ENCODE measurements at regions not wholly inside any gene's neighbourhood (a gene's known extent, or its start where the extent isn't known, plus 50 kb on each side); places are given as distances from the start of the nearest gene placed in this dataset.

DNA sequence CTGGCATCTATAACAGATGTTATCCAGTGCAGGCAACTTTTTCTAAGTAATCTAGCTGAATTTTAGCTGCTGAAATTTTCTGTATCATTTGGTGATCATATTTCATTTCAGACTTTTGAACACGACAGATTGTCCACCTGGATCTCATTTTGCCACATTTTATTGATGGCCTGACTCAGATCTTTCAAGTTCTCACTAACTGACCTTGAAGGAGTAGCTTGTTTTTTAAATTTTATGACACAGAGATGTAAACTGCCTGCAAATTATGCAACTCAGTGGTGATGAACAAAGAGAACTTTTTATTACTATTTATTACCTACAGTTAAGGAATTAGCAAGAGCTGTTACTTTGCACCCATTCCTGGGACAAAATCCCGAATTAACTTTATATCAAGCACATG, 366.4 kb downstream of the PAX1 start:
- no peak overlapping the region for H3K27ac ChIP-seq (ENCODE audit: control insufficient read depth, insufficient read depth, low read length)
- H4K20me1 ChIP-seq (ENCODE audit: control insufficient read depth, extremely low read depth, insufficient read depth, low read length): no peaks in the 10 kb centered on the region
- H3K9ac ChIP-seq (ENCODE audit: control insufficient read depth, extremely low read depth, insufficient read depth, low read length): no peak overlapping the region
- no peaks in the 10 kb centered on the region for H3K27me3 ChIP-seq (ENCODE audit: control insufficient read depth, extremely low read depth, insufficient read depth, low read length)
- H3K4me3 ChIP-seq (ENCODE audit: control insufficient read depth in 2 of 3, extremely low read depth in 1 of 3, insufficient read depth in 2 of 3, low read depth in 1 of 3, low read length in 3 of 3): no peak overlapping the region
- no peaks in the 10 kb centered on the region for H3K4me1 ChIP-seq (ENCODE audit: control insufficient read depth, extremely low read depth, insufficient read depth, low read length)
- no peak overlapping the region for H3K4me2 ChIP-seq (ENCODE audit: control insufficient read depth, extremely low read depth, insufficient read depth, low read depth, low read length)
- FAIRE-seq (no peak), DNase-seq (ENCODE audit: low read depth, low spot score) (no peak)
- no peaks in the 10 kb centered on the region for H3K9me3 ChIP-seq (ENCODE audit: control insufficient read depth, low read depth, low read length)
- dilution Hi-C loops (cut with MboI; ENCODE audit: extremely low pct_ligation_motif_present, low sequenced_read_pairs): no loop called here
- no peaks in the 10 kb centered on the region for H3K79me2 ChIP-seq (ENCODE audit: control insufficient read depth, insufficient read depth, low read length)
- no peaks in the 10 kb centered on the region for H3K36me3 ChIP-seq (ENCODE audit: control insufficient read depth in 2 of 2, extremely low read depth in 1 of 2, insufficient read depth in 2 of 2, low read length in 2 of 2)
- TF ChIP-seq EZH2 (IDR thresholded peaks at IDR 0.05; ENCODE audit: low read length): no peak
- TF ChIP-seq, protein P1, sequence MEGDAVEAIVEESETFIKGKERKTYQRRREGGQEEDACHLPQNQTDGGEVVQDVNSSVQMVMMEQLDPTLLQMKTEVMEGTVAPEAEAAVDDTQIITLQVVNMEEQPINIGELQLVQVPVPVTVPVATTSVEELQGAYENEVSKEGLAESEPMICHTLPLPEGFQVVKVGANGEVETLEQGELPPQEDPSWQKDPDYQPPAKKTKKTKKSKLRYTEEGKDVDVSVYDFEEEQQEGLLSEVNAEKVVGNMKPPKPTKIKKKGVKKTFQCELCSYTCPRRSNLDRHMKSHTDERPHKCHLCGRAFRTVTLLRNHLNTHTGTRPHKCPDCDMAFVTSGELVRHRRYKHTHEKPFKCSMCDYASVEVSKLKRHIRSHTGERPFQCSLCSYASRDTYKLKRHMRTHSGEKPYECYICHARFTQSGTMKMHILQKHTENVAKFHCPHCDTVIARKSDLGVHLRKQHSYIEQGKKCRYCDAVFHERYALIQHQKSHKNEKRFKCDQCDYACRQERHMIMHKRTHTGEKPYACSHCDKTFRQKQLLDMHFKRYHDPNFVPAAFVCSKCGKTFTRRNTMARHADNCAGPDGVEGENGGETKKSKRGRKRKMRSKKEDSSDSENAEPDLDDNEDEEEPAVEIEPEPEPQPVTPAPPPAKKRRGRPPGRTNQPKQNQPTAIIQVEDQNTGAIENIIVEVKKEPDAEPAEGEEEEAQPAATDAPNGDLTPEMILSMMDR (optimal IDR thresholded peaks at IDR 0.05 in 1 of 3, IDR thresholded peaks at IDR 0.05 in 1 of 3, conservative IDR thresholded peaks at IDR 0.05 in 1 of 3; ENCODE audit: extremely low read depth in 1 of 3, insufficient read depth in 2 of 3, low read length in 3 of 3): no peak
- no peaks in the 10 kb centered on the region for H3K9me1 ChIP-seq (ENCODE audit: control insufficient read depth, extremely low read depth, insufficient read depth, low read length)
- no peak overlapping the region for H2AFZ ChIP-seq (ENCODE audit: control insufficient read depth, low read length)

DNA sequence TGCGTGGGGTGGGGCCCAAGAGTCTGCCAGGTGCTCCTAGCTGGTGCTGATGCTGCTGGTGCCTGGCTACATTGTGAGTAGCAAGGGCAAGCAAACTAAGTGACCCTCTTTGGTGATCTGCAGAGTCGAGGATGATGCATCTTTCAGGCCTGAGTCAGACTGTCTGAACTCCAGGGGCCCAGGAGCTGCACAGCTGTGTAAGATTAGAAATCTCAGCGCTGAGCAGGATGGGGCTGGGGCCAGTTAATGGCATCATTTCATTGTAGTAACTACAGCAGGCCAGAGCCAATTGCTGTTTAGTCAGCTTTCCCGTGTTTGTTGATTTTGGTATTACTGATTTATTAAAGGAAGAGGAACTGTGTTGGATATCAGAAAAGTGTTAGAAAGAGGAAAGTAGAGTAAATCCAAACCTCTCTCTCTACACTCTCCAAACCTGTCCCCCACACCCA, 365.2 kb downstream of the PAX1 start:
- Histone ChIP-seq H3K4me2 (ENCODE audit: control insufficient read depth, extremely low read depth, insufficient read depth, low read depth, low read length) (no peak overlapping the region), H4K20me1 (ENCODE audit: control insufficient read depth, extremely low read depth, insufficient read depth, low read length) (no peaks in the 10 kb centered on the region), H3K9me1 (ENCODE audit: control insufficient read depth, extremely low read depth, insufficient read depth, low read length) (no peaks in the 10 kb centered on the region), H3K27me3 (ENCODE audit: control insufficient read depth, extremely low read depth, insufficient read depth, low read length) (no peaks in the 10 kb centered on the region), H2AFZ (ENCODE audit: control insufficient read depth, low read length) (no peak overlapping the region), H3K36me3 (ENCODE audit: control insufficient read depth in 2 of 2, extremely low read depth in 1 of 2, insufficient read depth in 2 of 2, low read length in 2 of 2) (no peaks in the 10 kb centered on the region), H3K9me3 (ENCODE audit: control insufficient read depth, low read depth, low read length) (no peaks in the 10 kb centered on the region), H3K79me2 (ENCODE audit: control insufficient read depth, insufficient read depth, low read length) (no peaks in the 10 kb centered on the region), H3K4me1 (ENCODE audit: control insufficient read depth, extremely low read depth, insufficient read depth, low read length) (no peaks in the 10 kb centered on the region), H3K9ac (ENCODE audit: control insufficient read depth, extremely low read depth, insufficient read depth, low read length) (no peak overlapping the region), H3K4me3 (ENCODE audit: control insufficient read depth in 2 of 3, extremely low read depth in 1 of 3, insufficient read depth in 2 of 3, low read depth in 1 of 3, low read length in 3 of 3) (no peak overlapping the region), H3K27ac (ENCODE audit: control insufficient read depth, insufficient read depth, low read length) (no peak overlapping the region)
- dilution Hi-C loops (cut with MboI; ENCODE audit: extremely low pct_ligation_motif_present, low sequenced_read_pairs): no loop called here
- TF ChIP-seq EZH2 (IDR thresholded peaks at IDR 0.05; ENCODE audit: low read length): no peak
- TF ChIP-seq, protein P1 (optimal IDR thresholded peaks at IDR 0.05 in 1 of 3, IDR thresholded peaks at IDR 0.05 in 1 of 3, conservative IDR thresholded peaks at IDR 0.05 in 1 of 3; ENCODE audit: extremely low read depth in 1 of 3, insufficient read depth in 2 of 3, low read length in 3 of 3): no peak
- FAIRE-seq (no peak), DNase-seq (ENCODE audit: low read depth, low spot score) (no peak)
